ENCODE measurements at regions not wholly inside any gene's neighbourhood (a gene's known extent, or its start where the extent isn't known, plus 50 kb on each side); places are given as distances from the start of the nearest gene placed in this dataset.
A peak's percentile ranks its signal among the peaks of the same experiment; 100 is the strongest.

DNA sequence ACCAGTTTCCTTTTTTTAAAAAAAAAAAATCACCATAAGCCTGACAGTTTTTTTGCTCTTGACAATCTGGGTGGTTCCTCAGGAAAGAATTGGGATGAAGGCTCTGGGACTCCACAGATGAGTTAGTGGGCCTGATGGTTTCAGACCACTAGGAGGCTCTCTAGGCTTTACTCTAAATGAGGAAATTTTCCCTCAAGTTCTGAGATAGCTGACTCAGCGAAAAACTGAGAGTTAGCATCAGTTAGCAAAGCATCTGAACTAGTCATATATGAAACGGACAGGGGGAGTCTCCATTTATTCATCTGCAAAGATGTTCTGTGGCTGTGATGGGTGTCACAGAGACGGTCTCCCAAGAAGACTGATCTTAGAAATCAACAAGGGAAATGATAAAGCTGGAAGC is 314.3 kb upstream of the OR4E1 start:
- H3K27me3 ChIP-seq: no peaks in the 10 kb centered on the region
- no peaks in the 10 kb centered on the region for H3K9me3 ChIP-seq (ENCODE audit: low read depth)
- peaks cover 19% of the 10 kb centered on the region for H3K4me1 ChIP-seq (ENCODE audit: low read depth)
- H3K4me3 ChIP-seq: no peak overlapping the region
- peak; percentile 46 to 48 for DNase-seq (ENCODE audit: low read depth in 1 of 2, low spot score in 1 of 2)
- no peaks in the 10 kb centered on the region for H3K36me3 ChIP-seq
- H3K27ac ChIP-seq: no peak overlapping the region
- TF ChIP-seq, protein P1, sequence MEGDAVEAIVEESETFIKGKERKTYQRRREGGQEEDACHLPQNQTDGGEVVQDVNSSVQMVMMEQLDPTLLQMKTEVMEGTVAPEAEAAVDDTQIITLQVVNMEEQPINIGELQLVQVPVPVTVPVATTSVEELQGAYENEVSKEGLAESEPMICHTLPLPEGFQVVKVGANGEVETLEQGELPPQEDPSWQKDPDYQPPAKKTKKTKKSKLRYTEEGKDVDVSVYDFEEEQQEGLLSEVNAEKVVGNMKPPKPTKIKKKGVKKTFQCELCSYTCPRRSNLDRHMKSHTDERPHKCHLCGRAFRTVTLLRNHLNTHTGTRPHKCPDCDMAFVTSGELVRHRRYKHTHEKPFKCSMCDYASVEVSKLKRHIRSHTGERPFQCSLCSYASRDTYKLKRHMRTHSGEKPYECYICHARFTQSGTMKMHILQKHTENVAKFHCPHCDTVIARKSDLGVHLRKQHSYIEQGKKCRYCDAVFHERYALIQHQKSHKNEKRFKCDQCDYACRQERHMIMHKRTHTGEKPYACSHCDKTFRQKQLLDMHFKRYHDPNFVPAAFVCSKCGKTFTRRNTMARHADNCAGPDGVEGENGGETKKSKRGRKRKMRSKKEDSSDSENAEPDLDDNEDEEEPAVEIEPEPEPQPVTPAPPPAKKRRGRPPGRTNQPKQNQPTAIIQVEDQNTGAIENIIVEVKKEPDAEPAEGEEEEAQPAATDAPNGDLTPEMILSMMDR (IDR thresholded peaks at IDR 0.05; ENCODE audit: low read depth, low read length): peak; percentile 74

- H3K9me3 ChIP-seq (ENCODE audit: low read depth): no peaks in the 10 kb centered on the region
- no peaks in the 10 kb centered on the region for H3K27me3 ChIP-seq
- no peaks in the 10 kb centered on the region for H3K36me3 ChIP-seq
- DNase-seq (ENCODE audit: low read depth in 1 of 2, low spot score in 1 of 2): peak in 1 of 2 donors; percentile 7
- TF ChIP-seq, protein P1 (IDR thresholded peaks at IDR 0.05; ENCODE audit: low read depth, low read length): no peak
- H3K27ac ChIP-seq: no peak overlapping the region
- H3K4me1 ChIP-seq (ENCODE audit: low read depth): peaks cover 11% of the 10 kb centered on the region
- no peak overlapping the region for H3K4me3 ChIP-seq
Measured at GRCh38 chr14:21985081-21985480, 311.5 kb upstream of the OR4E1 start.

- TF ChIP-seq, protein P1 (IDR thresholded peaks at IDR 0.05; ENCODE audit: low read depth, low read length): no peak
- Histone ChIP-seq H3K27ac (no peak overlapping the region), H3K27me3 (peaks cover 25% of the 10 kb centered on the region), H3K9me3 (ENCODE audit: low read depth) (no peaks in the 10 kb centered on the region), H3K36me3 (no peaks in the 10 kb centered on the region), H3K4me1 (ENCODE audit: low read depth) (no peaks in the 10 kb centered on the region), H3K4me3 (no peak overlapping the region)
- DNase-seq (ENCODE audit: low read depth in 1 of 2, low spot score in 1 of 2): no peak
Measured at GRCh38 chr14:21978999-21979314, 305.3 kb upstream of the OR4E1 start.

DNA sequence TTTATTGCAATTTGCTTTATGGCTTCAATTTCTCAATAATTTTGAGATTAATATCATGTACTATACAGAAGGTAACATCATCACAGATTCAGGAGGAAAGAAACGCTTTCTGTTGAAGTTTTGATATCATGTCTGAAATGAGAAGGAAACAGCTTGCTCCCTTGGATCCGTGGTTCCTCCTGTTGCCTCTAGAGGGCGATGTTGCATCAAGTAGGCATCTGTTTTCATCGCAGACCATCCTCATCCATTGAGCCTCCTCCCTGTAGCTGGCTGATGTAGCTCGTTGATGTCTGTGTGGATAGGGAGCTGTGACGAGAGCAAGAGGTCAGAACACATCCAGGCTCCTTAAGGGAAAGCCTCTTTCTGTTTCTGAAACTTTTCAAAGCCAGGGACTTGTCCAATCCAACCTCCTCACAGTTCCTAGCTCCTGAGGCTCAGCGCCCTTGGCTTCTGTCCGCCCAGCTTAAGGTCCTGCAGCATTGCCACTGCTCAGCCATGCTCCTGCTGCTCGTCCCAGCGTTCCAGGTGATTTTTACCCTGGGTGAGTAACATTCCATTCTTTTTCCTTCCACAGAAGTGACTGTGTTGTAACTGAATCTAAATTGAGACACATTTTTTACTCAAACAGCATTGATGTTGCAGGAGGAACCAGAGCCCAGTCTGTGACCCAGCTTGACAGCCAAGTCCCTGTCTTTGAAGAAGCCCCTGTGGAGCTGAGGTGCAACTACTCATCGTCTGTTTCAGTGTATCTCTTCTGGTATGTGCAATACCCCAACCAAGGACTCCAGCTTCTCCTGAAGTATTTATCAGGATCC is 304.8 kb upstream of the OR4E1 start:
- H3K4me3 ChIP-seq: no peak overlapping the region
- TF ChIP-seq, protein P1 (IDR thresholded peaks at IDR 0.05; ENCODE audit: low read depth, low read length): peak; percentile 81
- H3K27ac ChIP-seq: no peak overlapping the region
- peaks cover 25% of the 10 kb centered on the region for H3K27me3 ChIP-seq
- DNase-seq (ENCODE audit: low read depth in 1 of 2, low spot score in 1 of 2): peak; percentile 43 to 61
- H3K9me3 ChIP-seq (ENCODE audit: low read depth): no peaks in the 10 kb centered on the region
- H3K36me3 ChIP-seq: no peaks in the 10 kb centered on the region
- no peaks in the 10 kb centered on the region for H3K4me1 ChIP-seq (ENCODE audit: low read depth)

DNA sequence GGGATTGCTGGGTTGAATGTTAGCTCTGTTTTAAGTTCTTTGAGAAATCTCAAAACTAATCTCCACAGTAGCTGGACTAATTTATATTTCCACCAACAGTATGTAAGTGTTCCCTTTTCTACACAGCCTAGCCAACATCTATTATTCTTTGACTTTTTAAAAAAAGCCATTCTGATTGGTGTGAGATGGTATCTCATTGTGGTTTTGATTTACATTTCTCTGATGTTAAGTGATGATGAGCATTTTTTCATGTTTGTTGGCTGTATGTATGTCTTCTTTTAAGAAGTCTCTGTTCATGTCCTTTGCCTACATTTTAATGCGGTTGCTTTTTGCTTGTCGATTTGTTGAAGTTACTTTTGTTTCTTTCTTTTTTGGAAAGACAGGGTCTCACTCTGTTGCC is 301.1 kb upstream of the OR4E1 start:
- H3K4me3 ChIP-seq: no peak overlapping the region
- H3K27me3 ChIP-seq: peaks cover 33% of the 10 kb centered on the region
- H3K36me3 ChIP-seq: no peaks in the 10 kb centered on the region
- TF ChIP-seq, protein P1 (IDR thresholded peaks at IDR 0.05; ENCODE audit: low read depth, low read length): no peak
- no peak for DNase-seq (ENCODE audit: low read depth in 1 of 2, low spot score in 1 of 2)
- no peaks in the 10 kb centered on the region for H3K4me1 ChIP-seq (ENCODE audit: low read depth)
- no peaks in the 10 kb centered on the region for H3K9me3 ChIP-seq (ENCODE audit: low read depth)
- H3K27ac ChIP-seq: no peak overlapping the region
